ENCODE measurements at regions not wholly inside any gene's neighbourhood (a gene's known extent, or its start where the extent isn't known, plus 50 kb on each side); places are given as distances from the start of the nearest gene placed in this dataset.

DNA sequence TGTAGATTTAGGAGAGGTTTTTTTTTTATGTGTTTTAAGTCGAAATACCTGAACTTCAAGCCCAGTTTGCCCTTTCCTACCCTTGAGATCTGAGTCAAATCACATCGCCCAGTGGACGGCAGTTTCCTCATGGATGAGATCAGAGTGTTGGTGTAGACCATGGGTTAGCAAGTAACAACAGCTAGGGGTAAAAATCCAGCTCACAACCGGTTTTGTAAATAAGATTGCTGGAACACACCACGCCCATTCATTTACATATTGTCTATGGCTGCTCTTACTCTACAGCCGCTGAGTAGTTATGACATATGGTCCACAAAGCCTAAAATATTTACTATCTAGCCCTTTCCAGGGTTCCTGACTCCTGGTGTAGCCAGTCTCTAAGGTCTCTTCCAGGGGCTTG is 158.5 kb upstream of the PLEKHG7 start:
- H3K9me3 ChIP-seq (ENCODE audit: severe bottlenecking), result no peaks in the 10 kb centered on the region
- DNase-seq (ENCODE audit: low spot score) (no peak), ATAC-seq (ENCODE audit: low read depth) (no peak)
- TF ChIP-seq CTCF (IDR thresholded peaks at IDR 0.05; ENCODE audit: poor library complexity, severe bottlenecking), result no peak
- no peaks in the 10 kb centered on the region for H3K36me3 ChIP-seq (ENCODE audit: low read depth)
- no peak overlapping the region for H3K27ac ChIP-seq (ENCODE audit: poor library complexity, severe bottlenecking)
- H3K27me3 ChIP-seq (ENCODE audit: insufficient read depth, poor library complexity, severe bottlenecking), result no peaks in the 10 kb centered on the region
- H3K4me3 ChIP-seq (ENCODE audit: severe bottlenecking), result no peak overlapping the region
- H3K4me1 ChIP-seq (ENCODE audit: insufficient read depth, poor library complexity, severe bottlenecking), result peaks cover 8% of the 10 kb centered on the region

DNA sequence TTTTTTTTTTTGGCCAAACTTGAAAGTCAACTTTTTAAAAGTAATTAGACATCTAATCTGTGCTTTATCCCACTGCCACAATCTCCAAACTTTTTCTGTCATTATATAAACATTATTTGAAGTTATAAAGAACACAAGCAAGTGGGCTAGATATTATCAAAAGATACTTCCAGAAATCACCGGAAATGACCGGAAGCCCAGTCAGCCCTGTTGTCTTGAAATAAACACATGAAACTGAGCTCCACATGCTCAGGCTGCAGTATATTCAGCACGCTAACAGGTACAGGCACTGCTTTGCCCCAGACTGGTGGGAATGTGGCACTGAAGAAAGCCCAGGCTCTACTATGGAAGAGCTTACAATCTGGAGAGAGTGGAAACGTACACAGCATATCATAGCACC is 158.9 kb upstream of the PLEKHG7 start:
- no peak for DNase-seq (ENCODE audit: low spot score)
- Histone ChIP-seq H3K9me3 (ENCODE audit: severe bottlenecking) (no peaks in the 10 kb centered on the region), H3K27ac (ENCODE audit: poor library complexity, severe bottlenecking) (no peak overlapping the region), H3K27me3 (ENCODE audit: insufficient read depth, poor library complexity, severe bottlenecking) (no peaks in the 10 kb centered on the region), H3K4me3 (ENCODE audit: severe bottlenecking) (no peak overlapping the region), H3K4me1 (ENCODE audit: insufficient read depth, poor library complexity, severe bottlenecking) (peaks cover 12% of the 10 kb centered on the region), H3K36me3 (ENCODE audit: low read depth) (no peaks in the 10 kb centered on the region)
- no peak for ATAC-seq (ENCODE audit: low read depth)
- TF ChIP-seq CTCF (IDR thresholded peaks at IDR 0.05; ENCODE audit: poor library complexity, severe bottlenecking), result no peak

DNA sequence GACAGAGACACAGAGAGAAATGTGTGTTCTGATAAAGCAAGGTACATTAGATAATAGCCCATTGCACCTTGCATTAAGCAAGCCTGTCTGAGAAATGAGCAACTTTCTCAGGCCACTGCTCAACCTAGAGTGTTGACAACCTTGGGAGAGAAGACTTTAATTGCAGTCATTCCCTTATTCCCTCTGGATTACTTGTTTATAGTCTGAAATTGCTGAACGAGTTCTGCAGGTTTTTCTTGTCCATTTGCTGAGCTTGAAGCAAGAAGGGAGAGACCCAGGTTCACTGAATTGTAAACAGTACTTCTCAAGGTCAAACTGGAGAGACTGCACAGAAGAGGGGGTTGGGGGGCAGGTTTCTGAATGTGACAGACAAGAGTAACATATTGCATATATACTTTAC is 159.4 kb upstream of the PLEKHG7 start:
- Histone ChIP-seq H3K9me3 (ENCODE audit: severe bottlenecking) (no peaks in the 10 kb centered on the region), H3K27ac (ENCODE audit: poor library complexity, severe bottlenecking) (no peak overlapping the region), H3K4me3 (ENCODE audit: severe bottlenecking) (no peak overlapping the region), H3K36me3 (ENCODE audit: low read depth) (no peaks in the 10 kb centered on the region), H3K27me3 (ENCODE audit: insufficient read depth, poor library complexity, severe bottlenecking) (no peaks in the 10 kb centered on the region), H3K4me1 (ENCODE audit: insufficient read depth, poor library complexity, severe bottlenecking) (peaks cover 13% of the 10 kb centered on the region)
- DNase-seq (ENCODE audit: low spot score) (no peak), ATAC-seq (ENCODE audit: low read depth) (no peak)
- no peak for TF ChIP-seq CTCF (IDR thresholded peaks at IDR 0.05; ENCODE audit: poor library complexity, severe bottlenecking)

DNA sequence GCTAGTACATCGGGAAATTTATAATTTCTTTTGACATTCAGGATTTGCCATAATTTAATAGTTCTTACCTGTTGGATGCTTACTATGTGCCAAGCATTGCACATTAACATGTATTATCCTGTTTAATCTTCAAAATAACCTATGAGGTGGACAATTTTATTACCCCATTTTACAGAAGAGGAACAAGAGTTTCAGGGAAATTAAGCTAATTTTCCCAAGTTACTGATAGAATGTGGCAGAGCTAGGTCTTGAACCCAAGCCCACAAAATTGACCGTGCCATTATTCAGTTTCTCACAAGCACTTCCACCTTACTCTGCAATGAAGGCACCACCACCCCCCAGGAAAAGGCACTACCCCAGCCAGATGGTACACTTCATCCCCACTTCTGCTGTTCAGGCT is 161.1 kb upstream of the PLEKHG7 start:
- DNase-seq (ENCODE audit: low spot score) (no peak), ATAC-seq (ENCODE audit: low read depth) (no peak)
- H3K4me3 ChIP-seq (ENCODE audit: severe bottlenecking), result no peak overlapping the region
- H3K27ac ChIP-seq (ENCODE audit: poor library complexity, severe bottlenecking), result no peak overlapping the region
- no peak for TF ChIP-seq CTCF (IDR thresholded peaks at IDR 0.05; ENCODE audit: poor library complexity, severe bottlenecking)
- H3K36me3 ChIP-seq (ENCODE audit: low read depth), result no peaks in the 10 kb centered on the region
- H3K9me3 ChIP-seq (ENCODE audit: severe bottlenecking), result no peaks in the 10 kb centered on the region
- H3K27me3 ChIP-seq (ENCODE audit: insufficient read depth, poor library complexity, severe bottlenecking), result no peaks in the 10 kb centered on the region
- H3K4me1 ChIP-seq (ENCODE audit: insufficient read depth, poor library complexity, severe bottlenecking), result peaks cover 13% of the 10 kb centered on the region

GRCh38 chr12:92540782-92541423 is 161.9 kb upstream of the PLEKHG7 start:
- H3K27ac ChIP-seq (ENCODE audit: poor library complexity, severe bottlenecking), result no peak overlapping the region
- ATAC-seq (ENCODE audit: low read depth) (no peak), DNase-seq (ENCODE audit: low spot score) (no peak)
- no peak for TF ChIP-seq CTCF (IDR thresholded peaks at IDR 0.05; ENCODE audit: poor library complexity, severe bottlenecking)
- H3K9me3 ChIP-seq (ENCODE audit: severe bottlenecking), result no peaks in the 10 kb centered on the region
- H3K4me1 ChIP-seq (ENCODE audit: insufficient read depth, poor library complexity, severe bottlenecking), result peaks cover 13% of the 10 kb centered on the region
- no peaks in the 10 kb centered on the region for H3K36me3 ChIP-seq (ENCODE audit: low read depth)
- H3K4me3 ChIP-seq (ENCODE audit: severe bottlenecking), result no peak overlapping the region
- H3K27me3 ChIP-seq (ENCODE audit: insufficient read depth, poor library complexity, severe bottlenecking), result no peaks in the 10 kb centered on the region
